Astrocyte (in vitro differentiated cells and primary cell): ENCODE measurements at regions not wholly inside any gene's neighbourhood (a gene's known extent, or its start where the extent isn't known, plus 50 kb on each side); places are given as distances from the start of the nearest gene placed in this dataset.

Experiments
- EZH2 ChIP-seq: IDR thresholded peaks from 2 replicates; pipeline ENCODE4 v1.6.1; 2012; ENCODE audit warnings: mild to moderate bottlenecking, low read length, inconsistent platforms; ENCODE audit not compliant: insufficient read depth
- TF ChIP-seq, protein P1 (sequence below): IDR thresholded peaks from 2 replicates; pipeline ENCODE4 v1.5.1; 2011; ENCODE audit warnings: low read depth, mild to moderate bottlenecking, inconsistent platforms, low read length, moderate library complexity; ENCODE audit not compliant: insufficient read depth

DNA sequence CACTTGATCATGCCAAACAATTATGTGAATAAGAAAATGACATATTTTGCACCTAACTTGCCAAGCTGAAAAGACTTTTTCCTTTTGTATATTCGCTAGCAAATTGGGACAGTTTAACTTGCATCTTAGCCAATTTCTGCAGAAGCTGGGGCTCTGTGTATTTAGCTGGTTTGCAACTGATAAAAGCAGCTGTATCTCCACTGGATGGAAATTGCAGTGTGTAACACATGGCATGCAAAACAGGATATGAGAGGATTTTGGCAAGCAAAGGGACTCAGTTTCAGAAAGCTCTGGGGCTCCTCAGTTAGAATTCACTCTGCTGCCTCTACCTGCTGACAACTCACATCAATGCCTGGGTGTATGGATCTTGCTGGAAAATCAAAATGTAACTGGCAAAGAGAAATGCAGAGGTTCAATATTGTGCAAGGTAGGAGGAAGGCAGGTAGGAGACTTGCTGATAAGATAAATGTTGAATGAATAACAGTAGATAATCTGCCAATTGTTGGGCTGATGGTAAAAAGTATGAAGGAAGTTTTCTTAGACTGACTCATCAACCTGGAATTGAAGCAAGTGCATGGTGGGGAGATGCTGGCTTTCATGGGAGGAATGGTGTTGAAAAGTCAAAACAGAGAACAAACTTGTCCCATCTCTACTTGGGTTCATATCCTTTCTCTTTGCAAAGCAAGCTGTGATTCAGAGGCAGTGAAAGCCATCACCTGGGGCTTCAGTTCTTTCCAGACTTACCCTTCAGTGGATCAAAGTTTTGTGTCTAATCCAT lies 546.9 kb upstream of the AMELY start:
- TF ChIP-seq EZH2: no peak
- TF ChIP-seq, protein P1, sequence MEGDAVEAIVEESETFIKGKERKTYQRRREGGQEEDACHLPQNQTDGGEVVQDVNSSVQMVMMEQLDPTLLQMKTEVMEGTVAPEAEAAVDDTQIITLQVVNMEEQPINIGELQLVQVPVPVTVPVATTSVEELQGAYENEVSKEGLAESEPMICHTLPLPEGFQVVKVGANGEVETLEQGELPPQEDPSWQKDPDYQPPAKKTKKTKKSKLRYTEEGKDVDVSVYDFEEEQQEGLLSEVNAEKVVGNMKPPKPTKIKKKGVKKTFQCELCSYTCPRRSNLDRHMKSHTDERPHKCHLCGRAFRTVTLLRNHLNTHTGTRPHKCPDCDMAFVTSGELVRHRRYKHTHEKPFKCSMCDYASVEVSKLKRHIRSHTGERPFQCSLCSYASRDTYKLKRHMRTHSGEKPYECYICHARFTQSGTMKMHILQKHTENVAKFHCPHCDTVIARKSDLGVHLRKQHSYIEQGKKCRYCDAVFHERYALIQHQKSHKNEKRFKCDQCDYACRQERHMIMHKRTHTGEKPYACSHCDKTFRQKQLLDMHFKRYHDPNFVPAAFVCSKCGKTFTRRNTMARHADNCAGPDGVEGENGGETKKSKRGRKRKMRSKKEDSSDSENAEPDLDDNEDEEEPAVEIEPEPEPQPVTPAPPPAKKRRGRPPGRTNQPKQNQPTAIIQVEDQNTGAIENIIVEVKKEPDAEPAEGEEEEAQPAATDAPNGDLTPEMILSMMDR: no peak
